Retinal pigment epithelial cell (primary cell): ENCODE measurements at regions not wholly inside any gene's neighbourhood (a gene's known extent, or its start where the extent isn't known, plus 50 kb on each side); places are given as distances from the start of the nearest gene placed in this dataset.

ENCODE experiments used
- DNase-seq: peaks from one replicate; pipeline ENCODE4 v3.0.0-alpha.2; 2010; ENCODE audit warnings: low read depth
- H3K4me3 ChIP-seq: 2 replicates; pipeline ENCODE4 v1.5.1; 2011; ENCODE audit warnings: mild to moderate bottlenecking, low read length, control low read depth, moderate library complexity
- TF ChIP-seq, protein P1 (sequence below): conservative IDR thresholded peaks from 2 replicates; pipeline ENCODE4 v1.5.1; 2011; ENCODE audit warnings: low read depth, low read length, control low read depth, inconsistent platforms

DNA sequence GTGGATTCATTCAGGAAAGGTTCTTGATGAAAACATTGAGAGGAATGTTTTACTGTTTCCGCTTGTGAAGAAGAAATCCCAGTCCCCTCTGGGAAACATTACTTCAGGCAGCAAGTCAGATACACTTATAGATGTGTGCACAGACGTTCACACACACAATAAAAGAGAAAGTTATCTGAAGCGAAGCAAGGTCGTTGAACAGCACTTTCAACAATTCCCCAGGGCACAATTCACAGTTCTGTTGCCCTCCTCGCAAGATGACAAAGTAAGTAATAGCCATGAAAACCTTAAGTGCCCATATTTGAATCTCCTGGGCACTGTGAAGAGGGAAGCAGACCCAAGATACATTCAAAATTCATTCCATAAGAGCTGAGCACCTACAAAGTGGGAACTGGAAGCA is 156.6 kb upstream of the CAND1 start:
- TF ChIP-seq, protein P1, sequence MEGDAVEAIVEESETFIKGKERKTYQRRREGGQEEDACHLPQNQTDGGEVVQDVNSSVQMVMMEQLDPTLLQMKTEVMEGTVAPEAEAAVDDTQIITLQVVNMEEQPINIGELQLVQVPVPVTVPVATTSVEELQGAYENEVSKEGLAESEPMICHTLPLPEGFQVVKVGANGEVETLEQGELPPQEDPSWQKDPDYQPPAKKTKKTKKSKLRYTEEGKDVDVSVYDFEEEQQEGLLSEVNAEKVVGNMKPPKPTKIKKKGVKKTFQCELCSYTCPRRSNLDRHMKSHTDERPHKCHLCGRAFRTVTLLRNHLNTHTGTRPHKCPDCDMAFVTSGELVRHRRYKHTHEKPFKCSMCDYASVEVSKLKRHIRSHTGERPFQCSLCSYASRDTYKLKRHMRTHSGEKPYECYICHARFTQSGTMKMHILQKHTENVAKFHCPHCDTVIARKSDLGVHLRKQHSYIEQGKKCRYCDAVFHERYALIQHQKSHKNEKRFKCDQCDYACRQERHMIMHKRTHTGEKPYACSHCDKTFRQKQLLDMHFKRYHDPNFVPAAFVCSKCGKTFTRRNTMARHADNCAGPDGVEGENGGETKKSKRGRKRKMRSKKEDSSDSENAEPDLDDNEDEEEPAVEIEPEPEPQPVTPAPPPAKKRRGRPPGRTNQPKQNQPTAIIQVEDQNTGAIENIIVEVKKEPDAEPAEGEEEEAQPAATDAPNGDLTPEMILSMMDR, result no peak
- no peak overlapping the region for H3K4me3 ChIP-seq
- no peak for DNase-seq

DNA sequence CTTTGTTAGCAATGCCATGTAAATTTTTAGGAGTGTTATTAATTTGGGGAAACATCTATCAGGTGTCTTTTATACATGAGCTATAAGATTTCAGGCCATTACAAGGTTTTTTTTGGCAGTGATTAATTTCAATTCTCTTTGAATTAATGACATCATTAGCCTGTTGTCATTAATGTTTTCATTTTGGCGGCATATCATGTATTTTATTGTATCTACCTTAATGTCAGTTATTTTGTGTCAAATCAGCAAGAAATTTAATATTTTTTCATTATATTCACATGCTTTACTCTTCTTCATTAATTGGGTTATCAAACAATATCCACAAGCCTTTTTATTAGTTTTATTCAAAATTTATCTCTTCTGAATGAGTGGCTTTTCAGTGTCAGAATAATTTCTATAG is 153.0 kb upstream of the CAND1 start:
- DNase-seq, result no peak

DNA sequence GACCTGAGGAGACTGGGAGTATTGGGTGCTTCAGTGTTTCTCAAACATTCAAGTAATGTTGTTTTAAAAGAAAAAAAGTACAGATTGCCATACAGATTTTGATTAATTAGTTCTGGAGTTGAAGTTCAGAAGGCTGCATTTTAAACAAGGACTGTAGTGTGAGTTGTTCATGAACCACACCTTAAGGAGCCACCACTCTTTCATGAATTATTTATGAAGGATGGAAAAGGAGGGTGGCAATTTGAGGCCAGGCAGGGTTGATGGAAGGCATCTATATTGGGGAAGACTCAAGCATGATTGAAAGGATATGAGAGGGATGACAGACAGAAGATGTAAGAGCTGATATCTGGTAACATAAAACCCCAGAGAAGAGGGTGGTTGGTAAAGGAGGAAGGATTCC is 146.6 kb upstream of the CAND1 start:
- no peak overlapping the region for H3K4me3 ChIP-seq
- DNase-seq, result no peak
- TF ChIP-seq, protein P1, result no peak

More for the DNA sequence above, 153.0 kb upstream of the CAND1 start:
- TF ChIP-seq, protein P1, result no peak
- no peak overlapping the region for H3K4me3 ChIP-seq

DNA sequence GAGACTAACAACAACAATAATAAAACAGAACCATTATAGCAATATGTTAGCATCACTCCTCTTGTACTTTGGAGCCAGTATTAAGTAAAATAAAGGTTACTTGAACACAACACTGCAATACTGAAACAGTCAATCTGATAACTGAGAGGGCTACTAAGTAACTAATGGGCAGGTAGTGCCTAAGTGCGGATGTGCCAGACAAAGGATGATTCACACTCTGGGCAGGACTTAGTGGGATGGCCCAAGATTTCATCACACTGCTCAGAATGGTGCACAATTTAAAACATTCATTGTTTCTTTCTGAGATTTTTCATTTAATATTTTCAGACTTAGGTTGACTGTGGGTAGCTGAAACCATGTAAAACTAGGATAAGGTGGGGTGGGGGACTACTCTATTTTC is 131.9 kb upstream of the CAND1 start:
- no peak for DNase-seq
- H3K4me3 ChIP-seq, result no peak overlapping the region
- TF ChIP-seq, protein P1, result no peak

DNA sequence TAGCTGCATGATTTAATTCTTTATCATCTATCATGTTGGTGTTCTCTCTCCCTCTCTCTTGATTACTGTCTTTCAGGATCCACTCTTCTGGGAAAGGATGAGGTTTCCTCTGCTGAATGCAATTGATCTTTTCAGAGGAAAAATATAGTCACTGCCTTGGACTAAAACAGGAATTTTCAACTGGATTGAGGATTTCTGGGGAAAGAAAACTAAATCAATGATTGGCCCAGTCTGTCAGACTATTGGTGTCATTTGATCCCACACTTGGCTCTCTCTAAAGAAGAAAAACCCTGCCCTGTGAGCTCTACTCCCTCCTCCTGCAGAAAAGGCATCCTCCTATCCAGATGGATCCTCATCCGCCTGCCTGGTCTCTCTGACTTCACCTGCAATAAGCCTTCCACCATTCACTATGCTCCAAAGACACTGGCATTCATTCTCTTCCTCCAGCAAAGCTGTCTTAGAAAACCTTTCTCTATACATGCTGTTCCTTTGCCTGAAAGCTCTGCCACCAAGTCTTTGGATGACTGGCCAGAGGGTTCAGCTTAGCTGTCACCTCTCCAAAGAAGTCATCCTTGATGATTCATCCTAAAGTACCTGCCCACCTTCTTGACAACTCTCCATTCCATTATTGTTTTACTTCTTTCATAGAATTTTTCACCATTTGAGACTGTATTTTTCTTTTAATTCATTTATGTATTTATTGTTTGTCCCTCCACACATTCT is 127.7 kb upstream of the CAND1 start:
- no peak overlapping the region for H3K4me3 ChIP-seq
- DNase-seq, result no peak
- TF ChIP-seq, protein P1, result no peak

DNA sequence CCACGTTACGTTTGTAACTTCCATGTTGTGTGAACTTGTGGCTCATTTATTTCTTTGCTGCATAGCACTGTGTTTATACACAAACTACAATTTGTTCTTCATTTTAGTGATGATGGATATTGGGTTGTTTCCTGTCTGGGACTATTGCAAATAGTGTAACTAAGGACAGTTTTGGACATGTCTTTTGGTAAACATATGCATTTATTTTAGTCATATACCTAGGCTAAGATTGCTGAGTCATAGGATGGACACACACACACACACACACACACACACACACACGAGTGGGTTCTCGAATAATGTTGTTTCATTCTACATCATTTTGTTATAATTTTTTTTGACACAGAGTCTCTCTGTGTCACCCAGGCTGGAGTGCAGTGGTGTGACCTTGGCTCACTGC is 123.5 kb upstream of the CAND1 start:
- DNase-seq, result no peak
- TF ChIP-seq, protein P1, result no peak
- no peak overlapping the region for H3K4me3 ChIP-seq

DNA sequence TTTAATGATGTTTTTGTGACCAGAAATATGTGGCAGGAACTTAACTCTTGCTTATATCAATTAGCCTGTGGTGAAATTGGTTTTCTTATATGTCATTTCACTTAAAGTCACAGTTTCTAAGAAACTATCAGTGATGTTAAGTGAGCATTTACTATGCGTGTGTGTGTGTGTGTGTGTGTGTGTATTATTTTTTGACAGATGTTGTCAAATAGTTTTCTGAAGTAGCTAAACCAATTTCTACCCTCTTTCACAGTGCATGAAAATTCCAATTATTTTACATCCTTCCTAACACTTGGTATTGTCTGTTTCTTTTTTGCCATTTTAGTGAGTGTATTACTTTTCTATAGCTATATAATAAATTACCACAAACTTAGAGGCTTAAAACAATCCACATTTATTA is 122.1 kb upstream of the CAND1 start:
- DNase-seq, result no peak
- H3K4me3 ChIP-seq, result no peak overlapping the region
- TF ChIP-seq, protein P1, result no peak
